ENCODE measurements at regions not wholly inside any gene's neighbourhood (a gene's known extent, or its start where the extent isn't known, plus 50 kb on each side); places are given as distances from the start of the nearest gene placed in this dataset.
"Not testable (repeated sequence)": the region's sequence is repeated elsewhere in the genome, so short reads cannot be mapped to it uniquely, and the experiment has no call there.

- FAIRE-seq (no peak), DNase-seq (ENCODE audit: low spot score) (no peak)
These were observed 627.2 kb downstream of the ISL1 start for GRCh38 chr5:52010454-52010853.

GRCh38 chr5:52013523-52013922 lies 630.3 kb downstream of the ISL1 start:
- DNase-seq (ENCODE audit: low spot score) (no peak), FAIRE-seq (no peak)

DNA sequence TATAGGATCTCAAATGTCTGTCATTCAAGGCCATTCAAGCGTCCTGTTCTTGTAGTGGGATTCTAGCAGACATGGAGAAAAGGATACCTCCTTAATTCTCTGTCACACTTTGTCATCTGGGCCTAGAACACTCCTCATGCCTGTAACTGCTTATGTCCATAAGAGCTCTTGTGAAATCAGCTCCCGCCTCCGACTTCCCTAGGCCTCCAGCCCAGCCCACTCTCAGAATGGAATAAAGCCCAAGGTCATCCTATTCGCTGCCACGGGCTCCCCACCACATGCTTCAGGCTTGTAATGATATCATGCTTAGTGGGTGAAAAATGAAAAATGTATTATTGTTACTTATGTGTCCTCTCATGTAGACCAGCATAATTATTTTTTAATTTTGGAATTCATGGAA lies 632.5 kb downstream of the ISL1 start:
- FAIRE-seq: no peak

DNA sequence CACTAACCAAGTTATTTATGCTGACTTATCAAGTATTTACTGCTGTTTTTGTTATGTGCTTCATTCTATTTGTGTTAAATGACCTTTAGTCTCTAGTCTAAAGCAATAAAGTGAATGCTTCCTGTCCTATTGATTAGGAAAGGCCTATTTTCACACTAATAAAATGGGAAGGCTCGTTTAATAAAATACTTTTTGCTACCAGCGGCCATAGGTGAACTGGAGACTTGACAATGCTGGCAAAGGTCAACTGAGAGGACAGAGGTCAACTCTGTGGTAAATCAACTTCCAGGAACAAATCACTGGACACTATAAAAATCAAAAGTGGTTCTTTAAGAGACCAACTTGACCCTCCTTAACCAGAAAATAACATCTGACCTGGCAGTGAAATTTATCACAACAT lies 634.3 kb downstream of the ISL1 start:
- FAIRE-seq (no peak), DNase-seq (ENCODE audit: low spot score) (no peak)

More for the DNA sequence above, 632.5 kb downstream of the ISL1 start:
- DNase-seq (ENCODE audit: low spot score): no peak

DNA sequence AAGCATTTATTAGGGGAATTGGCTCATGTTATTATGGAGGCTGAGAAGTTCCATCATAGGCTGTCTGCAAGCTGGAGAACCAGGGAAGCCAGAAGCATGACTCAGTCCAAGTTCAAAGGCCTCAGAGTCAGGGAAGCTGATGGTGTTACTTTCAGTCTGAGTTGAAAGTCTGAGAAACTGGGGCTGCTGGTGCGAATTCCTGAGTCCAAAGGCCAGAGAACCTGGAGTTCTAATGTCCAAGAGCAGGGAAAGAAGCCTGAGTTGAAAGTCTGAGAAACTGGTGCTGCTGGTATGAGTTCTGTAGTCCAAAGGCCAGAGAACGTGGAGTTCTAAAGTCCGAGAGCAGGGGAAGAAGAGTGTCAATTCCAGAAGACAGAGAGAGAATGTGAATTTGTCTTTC lies 641.1 kb downstream of the ISL1 start:
- no peak for DNase-seq (ENCODE audit: low spot score)
- FAIRE-seq: no peak

DNA sequence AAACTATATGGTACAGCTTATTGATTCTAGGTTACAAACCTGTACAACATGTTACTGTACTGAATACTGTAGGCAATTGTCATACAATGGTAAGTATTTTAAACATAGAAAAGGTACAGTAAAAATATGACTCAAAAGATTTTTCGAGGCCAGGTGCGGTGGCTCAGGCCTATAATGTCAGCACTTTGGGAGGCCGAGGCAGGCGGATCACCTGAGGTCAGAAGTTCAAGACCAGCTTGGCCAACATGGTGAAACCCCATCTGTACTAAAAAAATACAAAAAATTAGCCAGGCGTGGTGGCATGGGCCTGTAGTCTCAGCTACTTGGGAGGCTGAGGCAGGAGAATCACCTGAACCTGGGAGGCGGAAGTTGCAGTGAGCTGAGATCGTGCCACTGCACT lies 646.6 kb downstream of the ISL1 start:
- not testable (repeated sequence) for FAIRE-seq; DNase-seq (ENCODE audit: low spot score)

- FAIRE-seq (no peak), DNase-seq (ENCODE audit: low spot score) (no peak)
These were observed 658.6 kb downstream of the ISL1 start for GRCh38 chr5:52041842-52042241.

DNA sequence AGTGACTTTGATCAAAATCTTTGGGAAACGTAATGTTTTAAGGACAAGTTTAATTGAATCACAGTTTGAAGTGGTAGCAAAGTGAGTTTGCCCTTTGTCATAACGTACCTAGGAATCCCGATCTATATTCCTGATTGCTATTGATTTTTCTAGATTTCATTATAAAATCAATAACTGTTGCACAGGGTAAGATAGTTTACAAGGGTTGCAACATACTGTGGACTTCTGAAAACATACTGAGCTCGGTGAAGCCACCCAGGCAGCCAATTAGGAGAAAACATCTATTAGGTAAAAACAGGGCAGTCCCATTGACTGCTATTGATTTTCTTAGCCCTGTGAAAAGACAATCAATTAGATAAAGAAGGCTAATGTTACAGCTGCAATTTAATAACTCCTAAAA lies 659.9 kb downstream of the ISL1 start:
- DNase-seq (ENCODE audit: low spot score) (no peak), FAIRE-seq (no peak)

- DNase-seq (ENCODE audit: low spot score) (no peak), FAIRE-seq (no peak)
These were observed 660.3 kb downstream of the ISL1 start for GRCh38 chr5:52043543-52043942.

GRCh38 chr5:52051759-52052158 lies 668.5 kb downstream of the ISL1 start:
- DNase-seq (ENCODE audit: low spot score) (no peak), FAIRE-seq (no peak)

GRCh38 chr5:52063186-52063585 lies 679.9 kb downstream of the ISL1 start:
- FAIRE-seq (no peak), DNase-seq (ENCODE audit: low spot score) (no peak)

- no peak for FAIRE-seq
- DNase-seq (ENCODE audit: low spot score): no peak
These were observed 681.9 kb downstream of the ISL1 start for GRCh38 chr5:52065182-52065581.

DNA sequence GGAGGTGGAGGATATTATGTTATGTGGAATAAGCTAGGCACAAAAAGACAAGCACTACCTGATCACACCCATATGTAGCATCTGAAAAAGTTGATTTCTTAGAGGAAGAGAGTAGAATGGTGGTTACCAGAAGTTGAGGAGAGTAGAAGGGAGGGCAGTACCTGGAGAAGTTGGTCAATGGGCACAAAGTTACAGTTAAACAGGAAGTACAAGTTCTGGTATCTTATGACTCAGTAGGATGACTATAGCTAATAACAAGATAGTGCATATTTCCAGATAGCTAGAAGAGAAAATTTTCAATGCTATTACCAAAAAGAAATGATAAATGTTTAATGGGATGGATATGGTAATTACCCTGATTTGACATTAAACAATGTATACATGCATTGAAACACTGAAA lies 686.7 kb downstream of the ISL1 start:
- DNase-seq (ENCODE audit: low spot score) (no peak), FAIRE-seq (no peak)

- no peak for DNase-seq (ENCODE audit: low spot score)
- FAIRE-seq: no peak
These were observed 690.9 kb downstream of the ISL1 start for GRCh38 chr5:52073993-52074689.

- DNase-seq (ENCODE audit: low spot score): no peak
- FAIRE-seq: no peak
These were observed 694.9 kb downstream of the ISL1 start for GRCh38 chr5:52077941-52078815.

GRCh38 chr5:52102311-52102710 lies 685.4 kb upstream of the ITGA1 start:
- DNase-seq (ENCODE audit: low spot score); FAIRE-seq: not testable (repeated sequence)

DNA sequence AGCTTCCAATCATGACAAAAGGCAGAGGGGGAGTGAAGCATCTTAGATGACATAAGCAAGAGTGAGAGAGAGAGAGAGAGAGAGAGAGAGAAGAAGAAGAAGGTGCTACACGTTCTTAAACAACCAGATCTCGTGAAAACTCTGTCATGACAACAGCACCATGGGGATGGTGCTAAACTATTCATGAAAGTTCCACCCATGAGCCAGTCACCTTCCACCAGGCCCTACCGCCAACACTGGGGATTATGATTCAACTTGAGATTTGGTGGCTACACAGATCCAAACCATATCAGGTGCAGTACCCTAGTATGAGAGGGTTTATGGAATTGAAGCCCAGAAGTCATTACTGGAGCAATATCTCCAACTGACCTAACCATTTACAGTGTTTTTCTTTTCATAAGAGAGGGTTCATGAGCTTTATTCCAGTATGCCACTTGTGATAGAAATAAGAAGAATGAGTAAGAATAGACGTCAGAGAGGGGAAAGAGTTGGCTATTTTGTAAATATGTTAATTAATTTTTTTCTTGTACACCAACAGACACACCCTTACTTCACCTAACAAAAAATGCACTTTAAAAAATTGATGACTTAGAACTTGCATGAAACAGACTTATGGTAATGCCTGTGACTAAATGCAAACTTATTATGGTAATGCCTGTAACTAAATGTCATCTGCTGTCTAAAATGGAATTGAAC lies 680.4 kb upstream of the ITGA1 start:
- DNase-seq (ENCODE audit: low spot score) (no peak), FAIRE-seq (no peak)

- no peak for DNase-seq (ENCODE audit: low spot score)
- no peak for FAIRE-seq
These were observed 667.9 kb upstream of the ITGA1 start for GRCh38 chr5:52119768-52120167.

GRCh38 chr5:52132053-52132452 lies 655.7 kb upstream of the ITGA1 start:
- DNase-seq (ENCODE audit: low spot score) (no peak), FAIRE-seq (no peak)

DNA sequence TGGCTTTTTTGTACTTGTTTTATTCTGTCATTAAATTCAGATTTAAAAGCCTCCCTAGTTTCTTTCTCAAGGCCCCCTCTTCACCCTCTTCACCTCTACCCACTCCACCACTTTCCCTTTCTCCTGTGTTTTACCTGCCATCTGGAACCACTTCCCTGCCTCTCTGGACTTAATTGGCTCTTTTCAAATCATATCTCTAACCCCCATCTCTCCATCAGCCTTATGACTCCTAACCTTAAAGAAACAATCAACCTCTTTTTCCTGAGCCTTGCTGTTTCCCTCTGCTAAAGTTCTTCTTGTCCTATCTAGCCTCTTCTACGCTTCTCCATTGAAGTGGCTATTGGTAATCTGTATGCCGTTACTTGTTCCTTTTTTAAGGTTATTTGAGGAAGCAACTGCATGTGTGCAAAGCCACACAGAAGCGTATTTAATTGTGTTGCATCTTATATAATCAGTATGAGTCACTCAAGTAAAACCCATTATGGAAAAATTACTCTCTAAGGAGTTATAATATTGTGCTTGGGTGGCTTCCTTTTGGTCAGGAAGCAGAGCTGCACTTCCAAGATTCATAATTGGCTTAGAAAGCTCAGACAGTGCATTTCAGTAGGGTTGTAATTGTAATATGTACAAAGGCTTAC lies 653.6 kb upstream of the ITGA1 start:
- FAIRE-seq (no peak), DNase-seq (ENCODE audit: low spot score) (no peak)

- DNase-seq (ENCODE audit: low spot score) (no peak), FAIRE-seq (no peak)
These were observed 647.7 kb upstream of the ITGA1 start for GRCh38 chr5:52139888-52140615.
